Smooth muscle cell (in vitro differentiated cells): ENCODE measurements at regions not wholly inside any gene's neighbourhood (a gene's known extent, or its start where the extent isn't known, plus 50 kb on each side); places are given as distances from the start of the nearest gene placed in this dataset.

Source experiments
- DNase-seq: peaks from one replicate; lab custom pipeline; 2025; ENCODE audit not compliant: unreplicated experiment; lab: John Stamatoyannopoulos, UW
- H2AFZ ChIP-seq: fragments of 200-600 bp; sonication (generic); 2 replicates; pipeline ENCODE4 v1.6.0; 2016; ENCODE audit warnings: antibody characterized with exemption, low read depth, mild to moderate bottlenecking
- H3F3A ChIP-seq: fragments of 200-600 bp; sonication (generic); 2 replicates; pipeline ENCODE4 v1.6.0; 2017; ENCODE audit warnings: antibody characterized with exemption, low read depth
- H3K27ac ChIP-seq: fragments of 200-600 bp; sonication (generic); 2 replicates; pipeline ENCODE4 v1.5.1; 2016; ENCODE audit warnings: low read depth, mild to moderate bottlenecking
- H3K27me3 ChIP-seq: fragments of 200-600 bp; sonication (generic); 2 replicates; pipeline ENCODE4 v1.6.1; 2016; ENCODE audit warnings: low read depth, mild to moderate bottlenecking
- H3K36me3 ChIP-seq: fragments of 200-600 bp; sonication (generic); 2 replicates; pipeline ENCODE4 v1.5.1; 2016; ENCODE audit warnings: low read depth
- H3K4me1 ChIP-seq: fragments of 200-600 bp; sonication (generic); 2 replicates; pipeline ENCODE4 v1.5.1; 2016; ENCODE audit warnings: low read depth
- H3K4me2 ChIP-seq: fragments of 200-600 bp; sonication (generic); 2 replicates; pipeline ENCODE4 v1.6.0; 2016; ENCODE audit warnings: mild to moderate bottlenecking
- H3K4me3 ChIP-seq: fragments of 200-600 bp; sonication (generic); 2 replicates; pipeline ENCODE4 v1.5.1; 2016; ENCODE audit warnings: mild to moderate bottlenecking
- H3K79me2 ChIP-seq: fragments of 200-600 bp; sonication (generic); 2 replicates; pipeline ENCODE4 v1.6.0; 2016; ENCODE audit warnings: low read depth, mild to moderate bottlenecking
- H3K9ac ChIP-seq: fragments of 200-600 bp; sonication (generic); 2 replicates; pipeline ENCODE4 v1.6.0; 2016; ENCODE audit warnings: low read depth
- H3K9me3 ChIP-seq: fragments of 200-600 bp; sonication (generic); replicated peaks from 2 replicates; pipeline ENCODE4 v1.5.1; 2016; ENCODE audit warnings: low read depth
- H4K20me1 ChIP-seq: fragments of 200-600 bp; sonication (generic); 2 replicates; pipeline ENCODE4 v1.6.0; 2016; ENCODE audit warnings: low read depth
- CTCF ChIP-seq: fragments of 200-600 bp; sonication (generic); IDR thresholded peaks from 2 replicates; pipeline ENCODE4 v1.5.1; 2017; ENCODE audit warnings: borderline replicate concordance, mild to moderate bottlenecking, antibody characterized with exemption; ENCODE audit not compliant: insufficient read depth, poor library complexity, severe bottlenecking
- WGBS: methylation state at CpG from one replicate; pipeline ENCODE4 v1.1.7; 2016; ENCODE audit warnings: low lambda C conversion rate; 5-methylcytosine and 5-hydroxymethylcytosine counted together

DNA sequence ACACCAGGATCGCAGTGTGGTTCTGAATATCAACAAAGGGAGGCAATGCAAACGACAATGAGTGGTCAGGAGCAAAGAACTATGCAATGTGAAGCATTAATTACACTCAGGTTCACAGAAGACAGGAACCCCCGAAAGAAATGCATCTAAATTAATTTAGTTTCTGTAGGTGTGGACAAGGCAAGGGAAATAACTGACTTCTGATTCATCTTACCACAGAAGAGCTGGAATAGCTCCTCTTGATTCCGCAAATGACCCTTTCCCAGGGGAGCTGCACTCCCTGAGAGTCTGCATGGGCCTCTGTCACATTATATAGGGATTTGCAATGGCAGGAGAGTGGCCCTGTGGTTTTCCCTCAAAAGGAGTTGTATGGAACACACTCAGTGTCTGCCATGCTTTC is 263.9 kb upstream of the APCDD1 start:
- Histone ChIP-seq H3K4me1 (no peaks in the 10 kb centered on the region), H3K4me2 (peak overlapping the region; percentile 18), H3K9me3 (no peaks in the 10 kb centered on the region), H3K27ac (peak overlapping the region; percentile 28), H3K9ac (no peak overlapping the region), H3F3A (no peaks in the 10 kb centered on the region), H3K27me3 (no peaks in the 10 kb centered on the region), H3K79me2 (no peaks in the 10 kb centered on the region), H3K4me3 (no peak overlapping the region), H2AFZ (no peak overlapping the region), H3K36me3 (no peaks in the 10 kb centered on the region), H4K20me1 (no peaks in the 10 kb centered on the region)
- no peak for DNase-seq
- 52% methylated on average over 4 of the region's 4 CpGs for WGBS
- no peak for TF ChIP-seq CTCF

DNA sequence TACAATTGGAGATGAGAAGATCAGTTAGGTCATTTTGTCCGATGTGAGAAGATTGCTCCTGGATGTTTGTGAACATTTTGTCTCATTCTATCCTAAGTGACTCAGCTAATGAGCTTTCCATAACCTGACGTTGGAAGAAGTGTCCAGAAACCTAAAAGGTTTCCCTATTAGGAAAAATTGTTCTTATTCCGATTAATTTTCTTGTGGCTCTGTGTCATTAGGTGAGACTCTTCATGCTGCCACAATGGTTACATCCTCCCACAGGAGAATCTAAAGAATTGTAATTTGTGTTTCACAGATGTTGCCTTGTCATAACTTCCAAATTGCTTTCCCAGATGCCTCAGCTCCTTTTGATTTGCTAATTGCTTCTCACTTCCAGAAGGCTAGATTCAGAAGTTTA is 261.0 kb upstream of the APCDD1 start:
- Histone ChIP-seq H3K27ac (no peak overlapping the region), H3K4me2 (no peak overlapping the region)
- no peak for DNase-seq

DNA sequence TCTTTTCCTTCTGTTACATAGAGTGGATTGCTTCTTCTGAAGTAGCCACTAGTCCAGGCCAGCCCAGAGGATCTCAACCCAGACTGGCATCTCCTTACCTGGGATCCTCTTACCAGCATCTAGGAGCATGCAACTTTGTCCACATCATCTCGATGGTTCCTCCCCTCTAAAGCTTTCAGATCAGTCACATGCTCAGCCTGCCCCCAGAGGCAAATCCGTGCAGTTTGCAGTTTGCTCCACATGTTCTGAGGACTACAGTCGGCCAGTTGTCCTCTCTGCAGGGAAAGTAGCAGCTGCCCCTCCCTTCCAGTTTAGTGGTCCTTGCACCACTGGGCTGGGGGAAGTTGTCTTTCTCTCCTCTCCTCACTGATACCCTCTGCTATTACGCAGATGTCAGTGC is 259.8 kb upstream of the APCDD1 start:
- Histone ChIP-seq H3K79me2 (no peaks in the 10 kb centered on the region), H3K4me2 (no peak overlapping the region), H4K20me1 (no peaks in the 10 kb centered on the region), H3K36me3 (no peaks in the 10 kb centered on the region), H3K9me3 (no peaks in the 10 kb centered on the region), H3K4me3 (no peak overlapping the region), H3K27me3 (no peaks in the 10 kb centered on the region), H3F3A (no peaks in the 10 kb centered on the region), H3K9ac (no peak overlapping the region), H3K4me1 (no peaks in the 10 kb centered on the region), H2AFZ (no peak overlapping the region), H3K27ac (no peak overlapping the region)
- DNase-seq: no peak
- TF ChIP-seq CTCF: no peak
- 83% methylated on average over 4 of the region's 4 CpGs for WGBS

More for the DNA sequence above, 261.0 kb upstream of the APCDD1 start:
- no peaks in the 10 kb centered on the region for H3K27me3 ChIP-seq
- H4K20me1 ChIP-seq: no peaks in the 10 kb centered on the region
- no peaks in the 10 kb centered on the region for H3F3A ChIP-seq
- no peak for TF ChIP-seq CTCF
- no peak overlapping the region for H3K4me3 ChIP-seq
- WGBS: 82% methylated on average over 3 of the region's 3 CpGs
- H3K9me3 ChIP-seq: no peaks in the 10 kb centered on the region
- no peak overlapping the region for H2AFZ ChIP-seq
- no peaks in the 10 kb centered on the region for H3K79me2 ChIP-seq
- no peaks in the 10 kb centered on the region for H3K36me3 ChIP-seq
- no peak overlapping the region for H3K9ac ChIP-seq
- H3K4me1 ChIP-seq: no peaks in the 10 kb centered on the region

GRCh38 chr18:10195529-10195928 is 258.9 kb upstream of the APCDD1 start:
- H3K4me3 ChIP-seq: no peak overlapping the region
- H3K27ac ChIP-seq: no peak overlapping the region
- no peaks in the 10 kb centered on the region for H3K36me3 ChIP-seq
- no peaks in the 10 kb centered on the region for H4K20me1 ChIP-seq
- no peaks in the 10 kb centered on the region for H3K27me3 ChIP-seq
- no peak overlapping the region for H3K9ac ChIP-seq
- H3F3A ChIP-seq: no peaks in the 10 kb centered on the region
- H3K4me2 ChIP-seq: no peak overlapping the region
- no peaks in the 10 kb centered on the region for H3K79me2 ChIP-seq
- WGBS: 90% methylated on average over 2 of the region's 2 CpGs
- H2AFZ ChIP-seq: no peak overlapping the region
- H3K9me3 ChIP-seq: no peaks in the 10 kb centered on the region
- no peak for DNase-seq
- no peak for TF ChIP-seq CTCF
- no peaks in the 10 kb centered on the region for H3K4me1 ChIP-seq
